HG02981 (cell line): ENCODE measurements at regions not wholly inside any gene's neighbourhood (a gene's known extent, or its start where the extent isn't known, plus 50 kb on each side); places are given as distances from the start of the nearest gene placed in this dataset.

Experiments used
- ATAC-seq: cut with Tn5 transposase; IDR thresholded peaks from one replicate; pipeline ENCODE4 v1.9.1; 2021; ENCODE audit warnings: mild to moderate bottlenecking, moderate library complexity; ENCODE audit not compliant: unreplicated experiment

DNA sequence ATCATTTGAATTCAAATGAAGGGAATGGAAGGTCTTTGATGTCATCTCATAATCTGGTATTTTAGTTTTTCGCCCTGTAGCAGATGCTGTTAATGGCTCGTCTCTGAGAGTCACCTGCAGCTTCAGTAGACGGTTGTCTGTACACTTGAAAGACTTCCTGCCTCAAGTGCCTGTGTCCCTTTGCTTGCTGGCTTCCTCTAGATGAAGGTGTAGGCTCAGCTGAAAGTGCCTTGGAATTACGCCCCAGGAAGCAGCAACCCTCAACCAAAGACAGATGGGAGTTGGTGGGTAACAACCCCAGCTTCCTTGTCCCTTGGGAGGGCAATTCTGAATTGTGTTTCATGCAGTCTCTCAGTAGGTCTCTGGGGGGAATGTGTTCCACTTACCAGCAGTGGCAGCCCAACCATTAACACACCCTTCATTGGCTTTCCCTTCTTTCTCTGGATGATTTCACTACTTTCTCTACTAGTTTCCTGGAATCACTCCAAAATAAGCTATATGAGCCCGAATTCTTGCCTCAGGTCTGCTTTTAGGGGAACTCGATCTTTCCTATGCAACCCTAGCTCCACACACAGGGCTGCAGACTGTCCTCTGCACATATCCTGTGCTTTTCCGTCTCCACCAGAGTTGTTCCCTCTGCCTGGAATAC lies 395.6 kb downstream of the DMAC1 start:
- no peak for ATAC-seq

GRCh38 chr9:7403028-7403389 lies 396.6 kb downstream of the DMAC1 start:
- no peak for ATAC-seq

GRCh38 chr9:7402334-7403027 lies 397.1 kb downstream of the DMAC1 start:
- ATAC-seq: no peak

GRCh38 chr9:7401116-7401515 lies 398.5 kb downstream of the DMAC1 start:
- no peak for ATAC-seq

GRCh38 chr9:7394002-7394774 lies 405.4 kb downstream of the DMAC1 start:
- no peak for ATAC-seq

GRCh38 chr9:7392148-7392547 lies 407.4 kb downstream of the DMAC1 start:
- ATAC-seq: no peak

DNA sequence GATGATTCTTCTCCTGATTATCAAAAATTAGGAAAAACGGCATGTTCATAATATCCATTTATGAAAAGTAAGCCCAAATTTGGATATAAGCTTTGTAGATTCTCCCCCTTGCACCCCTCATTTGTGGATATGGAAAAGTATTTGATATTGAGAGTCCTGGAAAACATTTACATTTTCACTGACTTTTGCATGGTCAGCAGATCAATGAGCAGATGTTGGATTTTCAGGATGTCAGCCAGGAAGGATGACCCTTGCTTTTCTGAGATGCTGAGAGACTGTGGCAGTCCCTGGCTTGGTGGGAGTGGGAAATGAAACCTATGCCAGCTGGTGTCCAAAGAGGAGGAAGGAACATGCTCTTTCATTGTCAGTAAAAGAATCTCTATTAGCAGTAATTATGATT lies 410.8 kb downstream of the DMAC1 start:
- ATAC-seq: no peak

DNA sequence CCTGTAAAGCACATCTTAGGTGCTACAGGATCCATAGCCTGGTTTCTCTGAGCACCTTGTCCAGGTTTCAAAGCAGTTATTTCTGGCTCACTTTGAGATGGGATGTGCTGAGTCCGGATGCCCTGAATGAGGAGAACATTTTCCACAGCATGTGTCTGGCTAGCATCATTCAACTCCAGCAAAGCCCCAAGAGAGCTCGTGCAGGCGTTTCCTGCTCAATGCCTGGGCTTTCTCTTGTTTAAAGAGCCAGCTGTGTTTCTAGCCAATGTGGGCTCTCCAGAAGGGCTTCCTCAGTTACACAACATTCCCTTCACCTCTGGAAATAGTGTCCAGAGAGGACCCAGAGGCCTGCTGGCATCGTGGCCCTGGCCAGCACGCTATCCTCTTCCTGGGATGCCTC lies 411.7 kb downstream of the DMAC1 start:
- no peak for ATAC-seq

DNA sequence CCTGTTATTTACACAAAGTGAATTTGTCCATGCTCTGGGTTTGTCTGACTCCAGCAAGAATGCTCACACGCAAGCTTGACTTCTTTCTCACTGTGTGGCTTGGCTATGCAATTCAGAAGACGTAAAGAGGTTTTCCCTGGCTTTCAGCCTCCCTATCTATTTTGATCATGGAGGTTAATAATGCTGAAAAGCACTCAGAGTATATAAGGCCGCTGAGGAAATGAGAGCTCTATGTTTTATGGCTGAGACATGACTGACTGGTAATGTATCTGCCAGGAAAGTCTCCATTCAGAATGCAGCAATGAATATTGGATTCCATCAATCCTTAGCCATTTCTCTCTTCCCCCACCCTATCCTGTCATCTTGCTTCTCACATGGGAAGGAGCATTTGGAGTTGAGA lies 417.3 kb downstream of the DMAC1 start:
- ATAC-seq: no peak

DNA sequence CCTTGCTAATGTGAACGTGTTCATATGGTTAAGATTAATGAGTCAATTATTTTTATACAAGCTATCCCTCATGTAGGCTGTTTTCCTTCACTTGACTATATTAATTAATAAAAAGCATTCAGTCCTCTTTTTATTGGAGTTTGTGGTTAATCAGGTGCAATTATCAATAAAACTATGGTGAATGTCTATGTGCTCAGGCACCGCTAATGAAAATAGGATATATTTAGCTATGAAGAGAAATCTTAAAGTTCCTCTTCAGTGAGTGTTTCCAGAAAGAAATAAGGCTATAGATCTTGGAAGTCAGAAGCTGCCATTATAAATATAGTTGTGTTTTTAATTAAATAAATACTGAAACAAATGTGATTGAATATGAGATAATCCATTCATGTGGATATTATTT lies 422.1 kb downstream of the DMAC1 start:
- ATAC-seq: no peak

- ATAC-seq: no peak
Measured at GRCh38 chr9:7376833-7377232, 422.7 kb downstream of the DMAC1 start.

DNA sequence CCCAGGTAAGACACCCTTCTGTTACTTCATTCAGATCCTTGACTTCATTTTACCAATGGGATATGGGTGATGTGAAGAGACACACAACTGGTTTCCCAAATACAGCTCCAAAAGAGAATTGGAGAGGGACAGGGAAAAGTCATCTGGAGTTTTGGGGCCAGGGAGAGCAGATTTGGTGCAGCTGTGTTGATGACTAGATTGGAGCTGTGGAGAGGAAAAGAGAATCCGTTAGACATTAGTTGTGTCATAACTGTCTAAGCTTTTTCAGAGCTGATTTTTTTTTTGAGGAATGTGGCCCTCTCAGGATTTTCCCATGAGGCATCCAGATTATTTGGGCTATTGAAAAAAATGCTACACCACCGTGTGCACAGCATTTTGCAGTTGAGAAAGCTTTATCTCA lies 423.4 kb downstream of the DMAC1 start:
- no peak for ATAC-seq

DNA sequence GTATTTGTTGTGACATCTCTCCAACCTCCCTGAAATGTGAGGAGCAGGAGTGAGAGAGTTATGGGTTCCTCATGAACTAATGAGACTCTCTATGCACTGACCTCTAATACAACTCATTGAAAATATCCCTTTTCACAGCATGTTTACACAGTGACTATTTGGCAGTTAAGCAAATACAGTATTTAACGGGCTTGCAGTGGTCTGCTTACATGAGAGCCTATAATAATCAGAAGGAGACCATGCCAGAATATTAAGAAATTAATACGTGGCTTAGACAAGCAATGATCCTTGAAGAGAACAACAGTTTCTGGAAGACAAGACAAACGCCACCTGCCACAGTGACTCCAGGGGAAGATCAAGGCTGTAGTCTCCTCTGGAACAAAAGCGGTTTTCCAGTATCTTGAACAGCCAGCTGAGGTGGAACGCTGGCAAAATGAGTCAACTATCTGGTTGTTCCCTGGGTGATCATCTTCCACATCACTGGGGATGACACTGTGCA lies 424.5 kb downstream of the DMAC1 start:
- no peak for ATAC-seq

DNA sequence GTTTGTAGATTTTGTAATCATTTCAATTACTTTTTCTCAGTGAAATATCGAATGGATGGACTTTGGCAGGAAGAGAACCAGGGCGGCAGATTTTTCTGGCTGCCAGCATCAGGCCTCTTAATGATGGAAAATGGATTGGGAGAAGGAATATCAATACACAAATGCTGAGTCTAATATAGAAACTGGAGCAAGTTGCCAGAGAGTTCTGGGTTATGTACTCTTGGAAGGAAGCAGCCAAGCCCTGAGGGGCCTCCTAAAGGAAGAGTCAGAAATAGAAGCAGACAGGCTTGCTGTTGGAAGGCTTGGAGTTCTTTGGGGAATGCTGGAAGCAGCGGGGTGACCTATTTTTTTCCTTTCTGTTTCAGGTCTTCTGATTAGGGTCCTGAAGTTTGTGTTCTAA lies 428.6 kb downstream of the DMAC1 start:
- no peak for ATAC-seq

GRCh38 chr9:7370381-7370780 lies 429.2 kb downstream of the DMAC1 start:
- ATAC-seq: no peak

DNA sequence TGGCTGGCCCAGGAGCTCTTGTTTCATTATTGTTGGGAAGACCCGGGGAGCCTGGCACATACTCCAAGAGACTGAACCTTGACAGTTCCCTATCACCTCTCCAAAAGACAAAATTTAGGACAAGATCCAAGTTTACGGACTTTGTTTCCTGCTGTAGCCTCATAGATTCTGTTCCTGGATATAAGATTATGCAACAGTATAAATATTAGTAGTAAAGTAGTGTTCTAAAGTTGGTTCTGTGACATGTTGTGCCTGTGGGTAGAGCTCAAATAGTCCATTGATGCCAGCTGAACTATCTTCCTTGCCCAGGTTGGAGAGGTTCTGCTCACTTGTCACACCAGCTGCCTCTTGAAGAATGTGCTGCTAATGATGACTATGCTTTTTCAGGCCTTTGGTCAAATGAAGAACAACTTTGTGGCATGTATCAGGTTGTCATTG lies 430.2 kb downstream of the DMAC1 start:
- ATAC-seq: no peak

GRCh38 chr9:7368410-7369292 lies 430.9 kb downstream of the DMAC1 start:
- no peak for ATAC-seq

GRCh38 chr9:7367726-7368125 lies 431.9 kb downstream of the DMAC1 start:
- ATAC-seq: no peak

DNA sequence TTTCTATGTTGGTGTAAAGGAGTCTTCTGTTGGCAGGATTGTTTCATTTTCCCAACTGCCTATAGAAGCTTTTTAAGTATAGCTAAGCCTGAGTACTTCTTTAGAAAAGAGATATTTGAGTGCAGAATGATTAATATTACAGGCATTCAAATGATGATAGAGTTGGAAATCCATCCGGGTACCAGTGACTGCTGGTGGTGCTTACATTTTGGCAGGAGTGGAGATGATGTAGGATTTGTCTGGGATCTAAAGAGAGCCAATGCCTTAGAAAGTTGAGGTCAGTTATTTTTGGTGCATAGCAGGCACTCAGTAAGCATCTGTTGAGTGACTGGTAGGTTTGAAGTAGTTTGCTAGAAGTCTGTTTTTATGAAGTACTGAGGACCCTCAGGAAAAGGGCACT lies 433.5 kb downstream of the DMAC1 start:
- ATAC-seq: no peak

DNA sequence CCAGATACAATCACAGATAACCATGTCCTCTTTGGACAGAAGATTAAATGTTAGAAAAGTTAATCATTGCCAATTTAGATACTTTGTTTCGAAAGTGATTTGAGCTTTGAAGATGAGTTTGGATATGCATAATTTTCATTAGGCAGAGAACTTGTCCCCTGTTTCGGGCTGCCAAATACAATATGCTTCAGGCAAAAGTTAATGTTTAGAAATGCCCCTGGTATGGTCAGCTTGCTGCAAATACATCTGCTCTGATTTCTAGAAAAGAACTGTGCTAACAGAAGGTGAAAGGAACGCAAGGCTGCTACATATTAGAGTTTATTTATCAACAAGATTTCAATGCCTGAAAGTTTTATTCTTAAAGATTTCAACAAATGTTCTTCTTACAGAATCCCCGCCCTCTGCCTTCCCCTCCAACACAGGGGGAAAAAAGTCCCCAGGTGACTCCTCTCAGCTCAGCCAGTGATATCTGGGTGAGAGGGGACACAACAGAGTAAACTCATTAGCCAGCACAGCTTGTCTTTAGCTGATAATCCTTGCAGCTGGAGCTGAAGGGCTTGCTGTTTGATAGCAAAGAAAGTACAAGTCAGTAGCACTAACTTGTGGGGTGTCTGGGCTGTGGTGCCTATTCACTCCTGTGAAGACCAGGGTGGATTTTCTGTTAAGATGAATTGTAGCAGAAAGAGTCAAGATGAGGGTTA lies 435.7 kb downstream of the DMAC1 start:
- no peak for ATAC-seq
